Right renal cortex interstitium (tissue), 3 donors: ENCODE measurements at regions not wholly inside any gene's neighbourhood (a gene's known extent, or its start where the extent isn't known, plus 50 kb on each side); places are given as distances from the start of the nearest gene placed in this dataset.

ENCODE experiments used
- DNase-seq, 3 donors: peaks; one replicate each; pipeline ENCODE4 v3.0.0-alpha.2; 2013; ENCODE audit warnings: low read depth in 3 of 3, low spot score in 2 of 3

- DNase-seq: no peak
Observed at GRCh38 chr3:194073926-194074325, 62.0 kb upstream of the HES1 start.

GRCh38 chr3:194075088-194075615, 60.8 kb upstream of the HES1 start:
- no peak for DNase-seq

GRCh38 chr3:194075802-194076460, 60.0 kb upstream of the HES1 start:
- DNase-seq: no peak

DNA sequence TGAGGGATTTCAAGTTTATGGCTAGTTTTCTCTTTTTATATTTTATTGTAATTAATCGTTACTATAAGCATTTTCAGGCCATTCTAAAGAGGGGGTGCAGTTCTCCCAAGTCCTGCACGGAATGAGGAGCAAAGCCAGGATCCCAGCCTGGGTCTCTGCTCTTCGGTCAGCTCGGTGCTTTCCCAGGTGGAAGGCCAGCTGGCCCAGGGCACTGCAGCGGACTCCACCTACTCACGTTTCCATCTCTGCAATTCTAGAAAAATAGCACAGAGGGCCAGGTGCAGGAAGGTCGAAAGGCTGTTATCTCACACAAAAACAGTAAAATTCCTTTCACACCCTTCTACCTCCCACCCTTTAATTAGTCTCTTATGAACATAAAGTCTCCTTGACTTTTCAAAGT, 59.5 kb upstream of the HES1 start:
- no peak for DNase-seq

DNA sequence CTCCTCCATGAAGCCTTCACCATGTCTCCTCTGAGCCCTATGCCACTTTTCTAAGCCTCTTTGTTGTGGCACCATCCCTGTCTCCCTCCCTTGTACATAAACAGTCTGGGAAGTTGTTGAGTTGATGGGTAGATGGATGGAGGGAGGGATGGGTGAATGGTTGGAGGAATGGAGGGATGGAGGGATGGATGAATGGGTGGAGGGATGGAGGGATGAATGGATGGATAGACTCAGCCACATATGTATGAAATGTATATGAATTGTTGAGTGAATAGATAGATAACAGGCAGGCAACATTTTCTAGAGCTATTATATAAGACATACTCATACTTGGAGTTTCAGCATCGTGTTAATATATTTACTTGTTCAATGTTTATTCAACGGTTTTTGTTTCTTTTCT, 58.3 kb upstream of the HES1 start:
- DNase-seq: no peak

- no peak for DNase-seq
Observed at GRCh38 chr3:194078045-194078821, 57.7 kb upstream of the HES1 start.

- no peak for DNase-seq
Observed at GRCh38 chr3:194079702-194080172, 56.2 kb upstream of the HES1 start.

DNA sequence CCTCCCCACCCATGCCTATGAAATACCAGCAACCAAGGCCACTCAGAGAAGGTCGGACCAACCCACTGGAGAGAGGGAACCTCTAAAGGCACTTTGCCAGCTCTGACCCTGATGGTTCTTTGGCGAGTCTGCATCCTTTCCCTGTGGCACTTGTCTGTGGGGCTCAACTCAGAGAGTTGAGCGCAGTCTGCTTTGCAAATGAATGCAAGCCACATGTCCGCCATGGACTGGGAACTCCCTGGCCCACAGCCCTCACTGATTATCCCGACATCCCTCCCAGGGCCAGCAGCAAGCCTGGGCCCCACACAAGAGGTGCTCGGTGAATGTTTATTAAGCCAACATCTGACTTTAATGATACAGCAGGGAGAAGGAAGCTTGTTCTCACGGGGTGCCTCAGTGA, 55.5 kb upstream of the HES1 start:
- no peak for DNase-seq

DNA sequence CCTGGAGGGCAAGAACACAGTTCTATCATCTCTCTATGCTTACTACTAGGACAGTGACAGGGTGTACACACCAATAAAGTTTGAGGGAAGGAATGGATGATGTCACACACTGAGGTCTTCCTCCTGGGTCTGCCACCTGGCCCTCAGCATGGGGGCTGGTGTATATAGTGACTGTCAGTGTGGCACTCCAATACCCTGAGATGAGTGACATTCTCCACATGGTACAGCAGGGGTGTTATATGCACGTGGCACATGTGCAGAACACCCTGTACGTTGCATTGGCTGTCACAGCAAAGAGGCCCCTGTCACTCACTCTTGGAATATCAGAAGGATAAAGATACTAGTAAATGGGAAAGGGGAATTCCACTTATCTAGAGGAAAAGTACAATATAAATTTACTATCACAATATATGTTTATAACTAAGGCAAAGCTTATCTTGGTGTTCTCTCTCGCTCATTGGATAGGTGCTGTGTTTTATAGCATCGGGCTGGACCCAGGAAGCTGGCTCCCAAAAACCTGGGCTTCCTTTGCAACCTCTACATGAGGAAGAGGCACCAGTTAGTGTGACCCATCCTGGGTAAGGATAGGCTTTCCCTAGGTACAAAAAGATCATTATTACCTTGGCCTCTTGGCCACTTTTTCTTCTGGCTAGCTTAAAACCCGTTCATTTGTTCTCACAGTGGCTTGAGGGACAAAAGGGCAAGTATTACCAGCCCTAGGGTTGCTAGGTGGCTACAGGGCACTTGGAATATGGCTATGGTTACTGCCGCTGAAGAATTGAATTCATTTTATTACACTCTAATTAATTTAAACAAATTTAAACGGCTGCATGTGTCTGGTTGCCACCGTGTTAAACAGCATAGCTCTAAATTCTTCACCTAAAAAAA, 54.8 kb upstream of the HES1 start:
- no peak for DNase-seq

DNA sequence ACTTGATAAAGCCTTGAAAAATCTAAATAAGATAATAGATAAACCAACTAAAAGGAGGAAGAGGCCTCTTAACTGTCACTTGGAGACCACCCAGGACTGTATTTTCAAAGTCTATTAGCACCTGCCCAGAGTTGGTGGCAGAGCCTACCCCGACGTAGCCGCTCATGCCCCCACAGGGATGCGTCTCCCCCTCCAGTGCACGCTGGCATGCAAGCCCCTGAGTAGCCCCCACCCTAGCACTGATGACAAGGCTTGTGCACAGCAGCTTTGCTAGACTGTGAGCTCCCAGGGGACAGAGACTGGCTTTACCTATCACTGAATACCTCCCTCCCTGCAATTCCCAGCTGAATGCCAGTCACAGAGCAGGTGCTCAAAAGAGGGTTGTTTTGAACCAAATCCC, 54.1 kb upstream of the HES1 start:
- no peak for DNase-seq

DNA sequence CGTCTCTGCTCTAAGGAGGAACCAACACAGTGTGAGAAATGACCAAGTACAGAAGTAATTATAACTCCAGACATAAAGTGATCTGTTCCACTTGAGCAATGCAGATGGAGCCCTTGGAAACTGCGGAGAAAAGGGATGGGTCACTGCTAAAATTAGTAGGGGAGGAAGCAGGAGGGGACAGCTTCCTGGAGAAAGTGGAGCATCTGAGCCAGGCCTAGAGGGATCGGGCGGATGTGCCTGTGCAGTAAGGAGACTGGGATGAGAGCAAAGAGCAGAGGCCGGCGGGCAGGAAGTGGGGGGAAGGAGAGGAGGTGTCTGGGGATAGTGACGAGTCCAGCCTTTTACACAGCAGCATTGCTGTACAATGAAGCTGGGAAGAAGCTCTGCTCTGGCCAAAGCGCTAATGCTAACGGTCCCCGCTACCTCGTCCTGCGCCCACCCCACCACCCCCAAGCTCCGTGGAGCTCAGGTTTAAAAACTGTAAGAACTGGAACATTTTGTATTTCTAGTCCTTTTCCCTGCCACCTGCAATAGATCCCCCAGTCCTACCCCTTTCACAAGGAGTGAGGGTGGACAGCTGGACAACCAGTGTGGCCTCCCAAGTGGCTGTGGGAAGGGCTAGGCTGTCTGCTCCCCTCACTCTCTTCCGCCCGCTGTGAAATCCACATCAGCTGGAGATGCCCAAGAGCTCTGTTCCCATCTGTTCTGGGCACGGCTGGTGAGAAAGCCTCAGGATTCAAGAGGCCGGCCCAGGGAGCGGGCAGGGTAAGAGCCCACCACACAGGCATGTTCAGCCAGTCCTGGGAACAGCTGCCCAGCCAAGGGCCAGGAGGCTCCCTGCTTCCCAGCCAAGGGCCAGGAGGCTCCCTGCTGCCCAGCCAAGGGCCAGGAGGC, 53.0 kb upstream of the HES1 start:
- no peak for DNase-seq

DNA sequence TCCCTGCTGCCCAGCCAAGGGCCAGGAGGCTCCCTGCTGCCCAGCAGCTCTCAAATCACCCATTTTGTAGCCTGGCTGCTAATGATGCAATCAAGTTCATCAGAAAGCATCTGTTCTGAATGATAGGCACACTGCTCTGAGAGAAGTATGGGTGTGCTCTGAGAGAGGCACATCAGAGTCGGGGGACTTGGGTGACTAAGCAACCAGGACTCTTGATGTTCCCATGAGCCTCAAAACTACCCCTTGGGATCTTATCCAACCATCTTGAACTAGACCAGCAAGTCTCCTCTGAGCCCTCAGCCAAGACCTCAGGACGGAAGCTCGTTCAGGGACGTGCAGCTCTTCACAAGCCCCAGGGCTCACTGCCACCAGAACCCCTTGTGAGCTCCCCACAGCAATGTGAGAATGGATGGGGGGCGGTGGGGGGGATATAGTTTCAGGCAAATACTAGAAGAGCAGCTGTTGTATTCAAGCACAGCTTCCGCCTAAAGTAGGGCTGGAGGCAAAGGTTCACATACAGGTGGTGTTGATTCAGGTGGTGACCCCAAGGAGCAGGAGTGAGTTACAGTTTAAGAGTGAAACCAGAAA, 52.2 kb upstream of the HES1 start:
- no peak for DNase-seq

DNA sequence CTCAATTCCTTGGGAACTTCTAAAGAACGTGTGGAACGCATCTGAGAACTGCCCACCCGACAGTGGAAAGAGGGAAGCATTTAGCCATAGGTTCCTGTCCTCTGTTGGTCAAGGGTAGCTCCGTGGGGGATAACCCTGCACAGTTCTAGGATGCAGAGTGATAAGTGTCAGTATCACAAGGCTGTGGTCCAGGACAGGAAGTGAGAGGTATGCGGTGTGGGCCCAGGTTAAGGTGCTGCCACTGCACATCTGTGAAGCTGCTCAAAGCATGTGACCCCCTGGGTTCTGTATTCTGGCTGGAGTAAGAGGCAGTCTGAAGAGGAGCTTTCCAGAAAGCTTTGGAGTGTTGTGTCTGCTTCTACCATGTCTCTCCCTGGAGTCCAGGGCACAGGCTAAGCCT, 51.7 kb upstream of the HES1 start:
- no peak for DNase-seq
